A673 (cell line): ENCODE measurements at regions not wholly inside any gene's neighbourhood (a gene's known extent, or its start where the extent isn't known, plus 50 kb on each side); places are given as distances from the start of the nearest gene placed in this dataset.

ENCODE experiments used
- BruUV-seq: library from RNA; stranded (reverse); fragments of 400-500 nt; replicated peaks from 2 replicates; lab custom pipeline; 2021; lab: Mats Ljungman, UMichigan
- CTCF ChIA-PET: fragments of 300-600 bp; sonication (Branson Sonifier 250); formaldehyde crosslinking; loops from one replicate; lab custom pipeline; 2022; ENCODE audit warnings: antibody characterized with exemption; lab: Charles Lee
- POLR2A ChIA-PET: fragments of 300-600 bp; sonication (Branson Sonifier 250); formaldehyde crosslinking; loops from one replicate; lab custom pipeline; 2022; ENCODE audit warnings: antibody characterized with exemption; ENCODE audit not compliant: low non-redundant PET; lab: Charles Lee
- DNase-seq: peaks from one replicate; pipeline ENCODE4 v3.0.0-alpha.2; 2015; ENCODE audit warnings: low spot score
- H3K27ac ChIP-seq: fragments of 200-600 bp; sonication (generic); 2 replicates; pipeline ENCODE4 v1.5.1; 2016; ENCODE audit warnings: mixed run types, low read depth, mild to moderate bottlenecking, mixed read lengths, antibody characterized with exemption, low read length; ENCODE audit not compliant: poor library complexity, severe bottlenecking
- H3K27me3 ChIP-seq: fragments of 200-600 bp; sonication (generic); replicated peaks from 2 replicates; pipeline ENCODE4 v1.6.1; 2017; ENCODE audit warnings: mixed run types, low read depth, mild to moderate bottlenecking, mixed read lengths, antibody characterized with exemption, low read length; ENCODE audit not compliant: insufficient read depth, poor library complexity
- H3K36me3 ChIP-seq: fragments of 200-600 bp; sonication (generic); 2 replicates; pipeline ENCODE4 v1.6.1; 2016; ENCODE audit warnings: mixed run types, mild to moderate bottlenecking, mixed read lengths, antibody characterized with exemption, low read length; ENCODE audit not compliant: insufficient read depth, poor library complexity, severe bottlenecking
- H3K4me1 ChIP-seq: fragments of 200-600 bp; sonication (generic); 2 replicates; pipeline ENCODE4 v1.6.1; 2017; ENCODE audit warnings: mixed run types, mild to moderate bottlenecking, mixed read lengths, antibody characterized with exemption, low read length; ENCODE audit not compliant: insufficient read depth, poor library complexity, severe bottlenecking
- H3K4me3 ChIP-seq: fragments of 200-600 bp; sonication (generic); 2 replicates; pipeline ENCODE4 v1.5.1; 2016; ENCODE audit warnings: low read depth, mixed run types, mild to moderate bottlenecking, mixed read lengths, low read length; ENCODE audit not compliant: poor library complexity, severe bottlenecking
- H3K9me3 ChIP-seq: fragments of 200-600 bp; sonication (generic); 2 replicates; pipeline ENCODE4 v1.6.1; 2016; ENCODE audit warnings: mixed run types, low read depth, mild to moderate bottlenecking, mixed read lengths, antibody characterized with exemption, low read length; ENCODE audit not compliant: poor library complexity, severe bottlenecking
- CTCF ChIP-seq: fragments of 300-800, 200-600 bp; sonication (generic); conservative IDR thresholded peaks from 2 replicates; pipeline ENCODE4 v1.5.1; 2017; ENCODE audit warnings: low read depth, mild to moderate bottlenecking, antibody characterized with exemption, low read length, moderate library complexity, mixed read lengths
- EZH2 ChIP-seq: fragments of 200-600 bp; sonication (generic); IDR thresholded peaks from 2 replicates; pipeline ENCODE4 v1.6.1; 2017; ENCODE audit warnings: borderline replicate concordance, low read depth, mild to moderate bottlenecking, mixed read lengths, antibody characterized with exemption, low read length; ENCODE audit not compliant: poor library complexity, severe bottlenecking
- intact Hi-C: fragments of 100-400 bp; cut with micrococcal nuclease; formaldehyde crosslinking; loops from one replicate; pipeline ENCODE4 v1.10.0; 2022; ENCODE audit not compliant: unreplicated experiment

GRCh38 chr20:40176098-40176841, 512.8 kb downstream of the MAFB start:
- POLR2A ChIA-PET = no interaction called here
- no TSS peak for BruUV-seq
- no peak for DNase-seq
- no peak for TF ChIP-seq CTCF
- no peak for TF ChIP-seq EZH2
- no peaks in the 10 kb centered on the region for H3K27me3 ChIP-seq
- intact Hi-C loops = no loop called here
- no peak overlapping the region for H3K27ac ChIP-seq
- no peaks in the 10 kb centered on the region for H3K9me3 ChIP-seq
- H3K36me3 ChIP-seq = no peaks in the 10 kb centered on the region
- no peaks in the 10 kb centered on the region for H3K4me1 ChIP-seq
- no peak overlapping the region for H3K4me3 ChIP-seq
- CTCF ChIA-PET = no interaction called here

- CTCF ChIA-PET = no interaction called here
- DNase-seq = no peak
- no peak for TF ChIP-seq EZH2
- no peak for TF ChIP-seq CTCF
- intact Hi-C loops = no loop called here
- H3K27ac ChIP-seq = no peak overlapping the region
- POLR2A ChIA-PET = no interaction called here
- no TSS peak for BruUV-seq
- H3K36me3 ChIP-seq = no peaks in the 10 kb centered on the region
- no peak overlapping the region for H3K4me3 ChIP-seq
- no peaks in the 10 kb centered on the region for H3K4me1 ChIP-seq
- no peaks in the 10 kb centered on the region for H3K27me3 ChIP-seq
- H3K9me3 ChIP-seq = no peaks in the 10 kb centered on the region
Observed at GRCh38 chr20:40175296-40175695, 513.7 kb downstream of the MAFB start.

GRCh38 chr20:40173872-40174271, 515.2 kb downstream of the MAFB start:
- Histone ChIP-seq H3K27me3 (no peaks in the 10 kb centered on the region), H3K36me3 (no peaks in the 10 kb centered on the region), H3K4me1 (no peaks in the 10 kb centered on the region), H3K9me3 (no peaks in the 10 kb centered on the region), H3K4me3 (no peak overlapping the region), H3K27ac (no peak overlapping the region)
- intact Hi-C loops = no loop called here
- DNase-seq = peak; percentile 46
- no peak for TF ChIP-seq CTCF
- TF ChIP-seq EZH2 = no peak
- CTCF ChIA-PET = no interaction called here
- no TSS peak for BruUV-seq
- POLR2A ChIA-PET = no interaction called here
